HL-60 (cell line): ENCODE measurements at regions not wholly inside any gene's neighbourhood (a gene's known extent, or its start where the extent isn't known, plus 50 kb on each side); places are given as distances from the start of the nearest gene placed in this dataset.

ENCODE experiments used
- POLR2AphosphoS5 ChIP-seq: IDR thresholded peaks from 2 replicates; pipeline ENCODE4 v1.6.1; 2012; ENCODE audit warnings: low read depth
- TF ChIP-seq, protein P1 (sequence below): IDR thresholded peaks from one replicate; pipeline ENCODE4 v1.5.1; 2011; ENCODE audit warnings: low read length, control low read depth, inconsistent platforms; ENCODE audit not compliant: insufficient read depth
- TF ChIP-seq, protein P2 (sequence below): IDR thresholded peaks from 2 replicates; pipeline ENCODE4 v1.6.1; 2012; ENCODE audit warnings: low read depth; ENCODE audit not compliant: insufficient replicate concordance

DNA sequence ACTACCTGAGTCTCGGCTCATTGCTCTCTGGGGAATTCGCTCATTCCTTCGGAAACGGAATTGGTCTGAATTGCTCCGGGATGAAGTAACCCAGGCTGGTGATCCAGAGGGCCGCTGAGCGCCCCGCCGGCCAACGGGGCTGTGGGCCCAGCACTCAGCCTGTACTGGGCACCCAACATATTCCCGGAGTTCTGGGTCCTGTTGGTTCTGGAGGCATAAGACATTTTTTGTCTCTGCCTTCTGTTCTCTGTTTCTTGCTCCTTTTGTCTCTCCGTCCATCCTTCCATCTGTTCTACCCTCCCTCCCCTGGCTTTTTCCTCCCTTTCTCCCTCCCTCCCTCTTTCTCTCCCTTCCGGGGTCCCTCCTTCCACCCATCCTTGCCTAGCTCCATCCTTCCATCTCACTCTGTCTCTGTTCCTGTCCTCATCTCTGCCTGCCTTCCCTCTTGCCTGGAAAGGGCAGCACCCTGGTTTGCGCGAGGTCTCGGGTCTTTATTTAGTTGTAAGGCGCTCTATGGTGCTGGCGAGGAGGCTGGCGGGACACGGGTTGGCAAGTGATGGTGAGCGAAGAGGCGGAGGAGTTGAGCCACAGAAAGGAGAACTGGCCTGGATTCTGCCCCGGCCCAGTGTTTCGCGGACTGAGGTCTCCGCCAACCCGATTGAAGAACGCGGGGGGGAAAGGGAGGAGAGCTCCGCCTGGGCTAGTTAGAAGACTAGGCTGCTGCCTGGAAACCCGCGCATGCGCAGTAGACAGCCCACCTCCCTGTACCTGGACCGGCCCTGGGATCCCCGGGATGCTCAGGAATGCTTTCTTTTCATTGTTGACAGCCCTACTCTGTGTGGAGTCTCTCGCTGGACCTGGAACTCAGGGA lies 1468.0 kb downstream of the FOXD4L5 start:
- TF ChIP-seq, protein P1, sequence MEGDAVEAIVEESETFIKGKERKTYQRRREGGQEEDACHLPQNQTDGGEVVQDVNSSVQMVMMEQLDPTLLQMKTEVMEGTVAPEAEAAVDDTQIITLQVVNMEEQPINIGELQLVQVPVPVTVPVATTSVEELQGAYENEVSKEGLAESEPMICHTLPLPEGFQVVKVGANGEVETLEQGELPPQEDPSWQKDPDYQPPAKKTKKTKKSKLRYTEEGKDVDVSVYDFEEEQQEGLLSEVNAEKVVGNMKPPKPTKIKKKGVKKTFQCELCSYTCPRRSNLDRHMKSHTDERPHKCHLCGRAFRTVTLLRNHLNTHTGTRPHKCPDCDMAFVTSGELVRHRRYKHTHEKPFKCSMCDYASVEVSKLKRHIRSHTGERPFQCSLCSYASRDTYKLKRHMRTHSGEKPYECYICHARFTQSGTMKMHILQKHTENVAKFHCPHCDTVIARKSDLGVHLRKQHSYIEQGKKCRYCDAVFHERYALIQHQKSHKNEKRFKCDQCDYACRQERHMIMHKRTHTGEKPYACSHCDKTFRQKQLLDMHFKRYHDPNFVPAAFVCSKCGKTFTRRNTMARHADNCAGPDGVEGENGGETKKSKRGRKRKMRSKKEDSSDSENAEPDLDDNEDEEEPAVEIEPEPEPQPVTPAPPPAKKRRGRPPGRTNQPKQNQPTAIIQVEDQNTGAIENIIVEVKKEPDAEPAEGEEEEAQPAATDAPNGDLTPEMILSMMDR, result no peak
- no peak for TF ChIP-seq POLR2AphosphoS5
- TF ChIP-seq, protein P2, sequence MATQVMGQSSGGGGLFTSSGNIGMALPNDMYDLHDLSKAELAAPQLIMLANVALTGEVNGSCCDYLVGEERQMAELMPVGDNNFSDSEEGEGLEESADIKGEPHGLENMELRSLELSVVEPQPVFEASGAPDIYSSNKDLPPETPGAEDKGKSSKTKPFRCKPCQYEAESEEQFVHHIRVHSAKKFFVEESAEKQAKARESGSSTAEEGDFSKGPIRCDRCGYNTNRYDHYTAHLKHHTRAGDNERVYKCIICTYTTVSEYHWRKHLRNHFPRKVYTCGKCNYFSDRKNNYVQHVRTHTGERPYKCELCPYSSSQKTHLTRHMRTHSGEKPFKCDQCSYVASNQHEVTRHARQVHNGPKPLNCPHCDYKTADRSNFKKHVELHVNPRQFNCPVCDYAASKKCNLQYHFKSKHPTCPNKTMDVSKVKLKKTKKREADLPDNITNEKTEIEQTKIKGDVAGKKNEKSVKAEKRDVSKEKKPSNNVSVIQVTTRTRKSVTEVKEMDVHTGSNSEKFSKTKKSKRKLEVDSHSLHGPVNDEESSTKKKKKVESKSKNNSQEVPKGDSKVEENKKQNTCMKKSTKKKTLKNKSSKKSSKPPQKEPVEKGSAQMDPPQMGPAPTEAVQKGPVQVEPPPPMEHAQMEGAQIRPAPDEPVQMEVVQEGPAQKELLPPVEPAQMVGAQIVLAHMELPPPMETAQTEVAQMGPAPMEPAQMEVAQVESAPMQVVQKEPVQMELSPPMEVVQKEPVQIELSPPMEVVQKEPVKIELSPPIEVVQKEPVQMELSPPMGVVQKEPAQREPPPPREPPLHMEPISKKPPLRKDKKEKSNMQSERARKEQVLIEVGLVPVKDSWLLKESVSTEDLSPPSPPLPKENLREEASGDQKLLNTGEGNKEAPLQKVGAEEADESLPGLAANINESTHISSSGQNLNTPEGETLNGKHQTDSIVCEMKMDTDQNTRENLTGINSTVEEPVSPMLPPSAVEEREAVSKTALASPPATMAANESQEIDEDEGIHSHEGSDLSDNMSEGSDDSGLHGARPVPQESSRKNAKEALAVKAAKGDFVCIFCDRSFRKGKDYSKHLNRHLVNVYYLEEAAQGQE, result no peak
